Fibroblast of mammary gland (primary cell): ENCODE measurements at regions not wholly inside any gene's neighbourhood (a gene's known extent, or its start where the extent isn't known, plus 50 kb on each side); places are given as distances from the start of the nearest gene placed in this dataset.

Source experiments
- DNase-seq: peaks from one replicate; pipeline ENCODE4 v3.0.0-alpha.2; 2010; ENCODE audit warnings: low read depth
- H3K4me3 ChIP-seq: 2 replicates; pipeline ENCODE4 v1.5.1; 2011; ENCODE audit warnings: low read depth, mild to moderate bottlenecking, low read length, moderate library complexity; ENCODE audit not compliant: control insufficient read depth
- CTCF ChIP-seq: conservative IDR thresholded peaks from 2 replicates; pipeline ENCODE4 v1.5.1; 2011; ENCODE audit warnings: low read depth, low read length, inconsistent platforms; ENCODE audit not compliant: control insufficient read depth, insufficient read depth

GRCh38 chr11:15670520-15671070 is 555.9 kb downstream of the INSC start:
- no peak for DNase-seq
- no peak overlapping the region for H3K4me3 ChIP-seq
- TF ChIP-seq CTCF = no peak

GRCh38 chr11:15671216-15671615 is 556.5 kb downstream of the INSC start:
- DNase-seq = no peak
- no peak for TF ChIP-seq CTCF
- no peak overlapping the region for H3K4me3 ChIP-seq

GRCh38 chr11:15672825-15673224 is 558.1 kb downstream of the INSC start:
- no peak for DNase-seq
- no peak for TF ChIP-seq CTCF
- H3K4me3 ChIP-seq = no peak overlapping the region

GRCh38 chr11:15673408-15673831 is 558.7 kb downstream of the INSC start:
- no peak for DNase-seq
- H3K4me3 ChIP-seq = no peak overlapping the region
- TF ChIP-seq CTCF = no peak

GRCh38 chr11:15674756-15675155 is 560.0 kb downstream of the INSC start:
- TF ChIP-seq CTCF = no peak
- no peak for DNase-seq
- no peak overlapping the region for H3K4me3 ChIP-seq

GRCh38 chr11:15675683-15676082 is 561.0 kb downstream of the INSC start:
- H3K4me3 ChIP-seq = no peak overlapping the region
- no peak for TF ChIP-seq CTCF
- DNase-seq = no peak

GRCh38 chr11:15677181-15677580 is 562.5 kb downstream of the INSC start:
- no peak for DNase-seq
- no peak overlapping the region for H3K4me3 ChIP-seq
- TF ChIP-seq CTCF = no peak
